HL-60 (cell line): ENCODE measurements at regions not wholly inside any gene's neighbourhood (a gene's known extent, or its start where the extent isn't known, plus 50 kb on each side); places are given as distances from the start of the nearest gene placed in this dataset.

Source experiments
- CTCF ChIP-seq: IDR thresholded peaks from one replicate; pipeline ENCODE4 v1.5.1; 2011; ENCODE audit warnings: low read length, control low read depth, inconsistent platforms; ENCODE audit not compliant: insufficient read depth
- POLR2AphosphoS5 ChIP-seq: IDR thresholded peaks from 2 replicates; pipeline ENCODE4 v1.6.1; 2012; ENCODE audit warnings: low read depth

- TF ChIP-seq CTCF, result no peak
- no peak for TF ChIP-seq POLR2AphosphoS5
Measured at GRCh38 chr11:121958323-121958970, 157.6 kb downstream of the BLID start.
